ENCODE measurements at regions not wholly inside any gene's neighbourhood (a gene's known extent, or its start where the extent isn't known, plus 50 kb on each side); places are given as distances from the start of the nearest gene placed in this dataset.

- TF ChIP-seq CTCF (IDR thresholded peaks at IDR 0.05; ENCODE audit: control insufficient read depth, insufficient read depth, low read depth, low read length, missing control alignments): no peak
- H3K4me3 ChIP-seq (ENCODE audit: control insufficient read depth, low read depth, low read length): no peak overlapping the region
- DNase-seq (ENCODE audit: low read depth): no peak
Measured at GRCh38 chr6:170212051-170212756, 78.7 kb downstream of the DLL1 start.

GRCh38 chr6:170211404-170212025 is 79.4 kb downstream of the DLL1 start:
- no peak for TF ChIP-seq CTCF (IDR thresholded peaks at IDR 0.05; ENCODE audit: control insufficient read depth, insufficient read depth, low read depth, low read length, missing control alignments)
- DNase-seq (ENCODE audit: low read depth): no peak
- no peak overlapping the region for H3K4me3 ChIP-seq (ENCODE audit: control insufficient read depth, low read depth, low read length)

GRCh38 chr6:170210651-170211403 is 80.1 kb downstream of the DLL1 start:
- DNase-seq (ENCODE audit: low read depth): no peak
- H3K4me3 ChIP-seq (ENCODE audit: control insufficient read depth, low read depth, low read length): no peak overlapping the region
- no peak for TF ChIP-seq CTCF (IDR thresholded peaks at IDR 0.05; ENCODE audit: control insufficient read depth, insufficient read depth, low read depth, low read length, missing control alignments)

- no peak overlapping the region for H3K4me3 ChIP-seq (ENCODE audit: control insufficient read depth, low read depth, low read length)
- no peak for TF ChIP-seq CTCF (IDR thresholded peaks at IDR 0.05; ENCODE audit: control insufficient read depth, insufficient read depth, low read depth, low read length, missing control alignments)
- DNase-seq (ENCODE audit: low read depth): no peak
Measured at GRCh38 chr6:170210026-170210390, 80.9 kb downstream of the DLL1 start.

GRCh38 chr6:170209354-170210025 is 81.4 kb downstream of the DLL1 start:
- no peak for DNase-seq (ENCODE audit: low read depth)
- no peak for TF ChIP-seq CTCF (IDR thresholded peaks at IDR 0.05; ENCODE audit: control insufficient read depth, insufficient read depth, low read depth, low read length, missing control alignments)
- no peak overlapping the region for H3K4me3 ChIP-seq (ENCODE audit: control insufficient read depth, low read depth, low read length)

- H3K4me3 ChIP-seq (ENCODE audit: control insufficient read depth, low read depth, low read length): no peak overlapping the region
- no peak for DNase-seq (ENCODE audit: low read depth)
- no peak for TF ChIP-seq CTCF (IDR thresholded peaks at IDR 0.05; ENCODE audit: control insufficient read depth, insufficient read depth, low read depth, low read length, missing control alignments)
Measured at GRCh38 chr6:170208651-170209353, 82.1 kb downstream of the DLL1 start.
